ENCODE measurements at regions not wholly inside any gene's neighbourhood (a gene's known extent, or its start where the extent isn't known, plus 50 kb on each side); places are given as distances from the start of the nearest gene placed in this dataset.

DNA sequence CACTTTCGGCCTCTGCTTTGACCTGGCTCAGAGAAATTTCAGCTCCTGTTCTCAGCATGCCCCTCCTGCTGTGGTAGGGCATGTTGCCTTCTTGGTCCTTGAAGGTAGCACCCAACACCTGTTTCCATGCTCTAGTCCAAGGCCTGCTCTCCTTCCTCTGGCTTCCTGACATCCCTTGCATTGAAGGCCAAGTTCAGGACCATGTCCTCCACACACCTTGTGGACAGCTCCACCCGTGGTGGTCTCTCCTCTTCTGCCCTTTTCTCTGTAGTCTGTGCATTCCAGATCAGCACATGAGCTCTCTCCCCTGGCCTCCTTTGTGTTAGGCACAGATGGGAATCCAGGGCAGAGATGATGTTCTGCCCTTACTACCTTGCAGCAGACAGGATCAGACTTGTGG, 225.3 kb downstream of the ADAMTS15 start:
- Histone ChIP-seq H3K4me2 (ENCODE audit: control insufficient read depth, extremely low read depth, insufficient read depth, low read depth, low read length) (no peak overlapping the region), H3K79me2 (ENCODE audit: control insufficient read depth, insufficient read depth, low read length) (no peaks in the 10 kb centered on the region)
- dilution Hi-C loops (cut with MboI; ENCODE audit: extremely low pct_ligation_motif_present, low sequenced_read_pairs), result no loop called here

DNA sequence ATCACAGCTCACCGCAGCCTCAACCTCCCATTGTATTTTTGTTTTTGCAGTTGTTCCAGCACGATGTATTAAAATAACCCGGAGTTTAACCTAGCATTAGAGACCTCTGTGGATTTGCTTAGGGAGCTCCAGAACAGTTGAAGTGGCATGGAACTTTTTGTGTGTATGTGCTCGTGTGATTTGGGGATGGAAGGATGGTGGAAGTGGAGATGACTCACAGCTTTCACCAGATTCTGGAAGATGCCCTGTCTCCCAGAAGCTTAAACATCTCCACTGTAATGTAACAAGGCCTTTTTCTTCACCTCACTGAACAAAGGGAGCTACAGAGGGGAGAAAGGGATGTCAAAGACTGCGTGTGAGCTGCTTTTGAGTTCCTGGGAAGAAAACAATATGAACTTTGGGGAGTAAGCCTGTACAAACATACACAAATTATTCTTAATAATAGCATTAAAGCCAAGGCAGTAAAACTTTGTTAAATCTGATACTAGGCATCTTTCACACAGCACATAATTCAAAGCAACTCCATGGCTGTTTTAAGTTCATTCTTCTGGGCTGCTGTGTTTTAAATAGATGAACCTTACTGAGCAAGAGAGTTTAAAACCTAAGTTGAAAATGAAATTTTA, 226.4 kb downstream of the ADAMTS15 start:
- Histone ChIP-seq H3K79me2 (ENCODE audit: control insufficient read depth, insufficient read depth, low read length) (no peaks in the 10 kb centered on the region), H3K27ac (ENCODE audit: control insufficient read depth, insufficient read depth, low read length) (no peak overlapping the region), H4K20me1 (ENCODE audit: control insufficient read depth, extremely low read depth, insufficient read depth, low read length) (no peaks in the 10 kb centered on the region), H3K9me1 (ENCODE audit: control insufficient read depth, extremely low read depth, insufficient read depth, low read length) (no peaks in the 10 kb centered on the region), H3K9me3 (ENCODE audit: control insufficient read depth, low read depth, low read length) (peaks cover 6% of the 10 kb centered on the region), H2AFZ (ENCODE audit: control insufficient read depth, low read length) (no peak overlapping the region), H3K4me3 (ENCODE audit: control insufficient read depth in 2 of 3, extremely low read depth in 1 of 3, insufficient read depth in 2 of 3, low read depth in 1 of 3, low read length in 3 of 3) (no peak overlapping the region), H3K9ac (ENCODE audit: control insufficient read depth, extremely low read depth, insufficient read depth, low read length) (no peak overlapping the region), H3K36me3 (ENCODE audit: control insufficient read depth in 2 of 2, extremely low read depth in 1 of 2, insufficient read depth in 2 of 2, low read length in 2 of 2) (no peaks in the 10 kb centered on the region), H3K27me3 (ENCODE audit: control insufficient read depth, extremely low read depth, insufficient read depth, low read length) (no peaks in the 10 kb centered on the region), H3K4me1 (ENCODE audit: control insufficient read depth, extremely low read depth, insufficient read depth, low read length) (peaks cover 19% of the 10 kb centered on the region), H3K4me2 (ENCODE audit: control insufficient read depth, extremely low read depth, insufficient read depth, low read depth, low read length) (no peak overlapping the region)
- DNase-seq (ENCODE audit: low read depth, low spot score) (no peak), FAIRE-seq (no peak)
- dilution Hi-C loops (cut with MboI; ENCODE audit: extremely low pct_ligation_motif_present, low sequenced_read_pairs), result no loop called here
- TF ChIP-seq, protein P1, sequence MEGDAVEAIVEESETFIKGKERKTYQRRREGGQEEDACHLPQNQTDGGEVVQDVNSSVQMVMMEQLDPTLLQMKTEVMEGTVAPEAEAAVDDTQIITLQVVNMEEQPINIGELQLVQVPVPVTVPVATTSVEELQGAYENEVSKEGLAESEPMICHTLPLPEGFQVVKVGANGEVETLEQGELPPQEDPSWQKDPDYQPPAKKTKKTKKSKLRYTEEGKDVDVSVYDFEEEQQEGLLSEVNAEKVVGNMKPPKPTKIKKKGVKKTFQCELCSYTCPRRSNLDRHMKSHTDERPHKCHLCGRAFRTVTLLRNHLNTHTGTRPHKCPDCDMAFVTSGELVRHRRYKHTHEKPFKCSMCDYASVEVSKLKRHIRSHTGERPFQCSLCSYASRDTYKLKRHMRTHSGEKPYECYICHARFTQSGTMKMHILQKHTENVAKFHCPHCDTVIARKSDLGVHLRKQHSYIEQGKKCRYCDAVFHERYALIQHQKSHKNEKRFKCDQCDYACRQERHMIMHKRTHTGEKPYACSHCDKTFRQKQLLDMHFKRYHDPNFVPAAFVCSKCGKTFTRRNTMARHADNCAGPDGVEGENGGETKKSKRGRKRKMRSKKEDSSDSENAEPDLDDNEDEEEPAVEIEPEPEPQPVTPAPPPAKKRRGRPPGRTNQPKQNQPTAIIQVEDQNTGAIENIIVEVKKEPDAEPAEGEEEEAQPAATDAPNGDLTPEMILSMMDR (optimal IDR thresholded peaks at IDR 0.05 in 1 of 3, IDR thresholded peaks at IDR 0.05 in 1 of 3, conservative IDR thresholded peaks at IDR 0.05 in 1 of 3; ENCODE audit: extremely low read depth in 1 of 3, insufficient read depth in 2 of 3, low read length in 3 of 3), result no peak
- no peak for TF ChIP-seq EZH2 (IDR thresholded peaks at IDR 0.05; ENCODE audit: low read length)

More for the DNA sequence above, 225.3 kb downstream of the ADAMTS15 start:
- no peak overlapping the region for H3K27ac ChIP-seq (ENCODE audit: control insufficient read depth, insufficient read depth, low read length)
- H3K4me1 ChIP-seq (ENCODE audit: control insufficient read depth, extremely low read depth, insufficient read depth, low read length), result peaks cover 19% of the 10 kb centered on the region
- no peak overlapping the region for H2AFZ ChIP-seq (ENCODE audit: control insufficient read depth, low read length)
- no peak overlapping the region for H3K4me3 ChIP-seq (ENCODE audit: control insufficient read depth in 2 of 3, extremely low read depth in 1 of 3, insufficient read depth in 2 of 3, low read depth in 1 of 3, low read length in 3 of 3)
- H3K9me1 ChIP-seq (ENCODE audit: control insufficient read depth, extremely low read depth, insufficient read depth, low read length), result no peaks in the 10 kb centered on the region
- TF ChIP-seq, protein P1 (optimal IDR thresholded peaks at IDR 0.05 in 1 of 3, IDR thresholded peaks at IDR 0.05 in 1 of 3, conservative IDR thresholded peaks at IDR 0.05 in 1 of 3; ENCODE audit: extremely low read depth in 1 of 3, insufficient read depth in 2 of 3, low read length in 3 of 3), result no peak
- TF ChIP-seq EZH2 (IDR thresholded peaks at IDR 0.05; ENCODE audit: low read length), result no peak
- no peaks in the 10 kb centered on the region for H3K9me3 ChIP-seq (ENCODE audit: control insufficient read depth, low read depth, low read length)
- H3K9ac ChIP-seq (ENCODE audit: control insufficient read depth, extremely low read depth, insufficient read depth, low read length), result no peak overlapping the region
- no peaks in the 10 kb centered on the region for H3K27me3 ChIP-seq (ENCODE audit: control insufficient read depth, extremely low read depth, insufficient read depth, low read length)
- no peaks in the 10 kb centered on the region for H4K20me1 ChIP-seq (ENCODE audit: control insufficient read depth, extremely low read depth, insufficient read depth, low read length)
- no peak for FAIRE-seq
- H3K36me3 ChIP-seq (ENCODE audit: control insufficient read depth in 2 of 2, extremely low read depth in 1 of 2, insufficient read depth in 2 of 2, low read length in 2 of 2), result no peaks in the 10 kb centered on the region
- DNase-seq (ENCODE audit: low read depth, low spot score), result no peak
